ENCODE measurements at regions not wholly inside any gene's neighbourhood (a gene's known extent, or its start where the extent isn't known, plus 50 kb on each side); places are given as distances from the start of the nearest gene placed in this dataset.
"Not testable (repeated sequence)": the region's sequence is repeated elsewhere in the genome, so short reads cannot be mapped to it uniquely, and the experiment has no call there.

GRCh38 chr3:153551536-153552285, 389.7 kb downstream of the RAP2B start:
- DNase-seq (ENCODE audit: low spot score) = no peak

GRCh38 chr3:153552887-153553604, 391.0 kb downstream of the RAP2B start:
- no peak for DNase-seq (ENCODE audit: low spot score)

GRCh38 chr3:153553605-153553945, 391.5 kb downstream of the RAP2B start:
- DNase-seq (ENCODE audit: low spot score) = no peak

GRCh38 chr3:153555919-153556318, 393.9 kb downstream of the RAP2B start:
- DNase-seq (ENCODE audit: low spot score) = no peak

- DNase-seq (ENCODE audit: low spot score) = not testable (repeated sequence)
Measured at GRCh38 chr3:153559366-153559765, 397.3 kb downstream of the RAP2B start.

- DNase-seq (ENCODE audit: low spot score) = no peak
Measured at GRCh38 chr3:153567011-153567410, 405.0 kb downstream of the RAP2B start.

- DNase-seq (ENCODE audit: low spot score) = no peak
Measured at GRCh38 chr3:153567556-153567955, 405.5 kb downstream of the RAP2B start.

- not testable (repeated sequence) for DNase-seq (ENCODE audit: low spot score)
Measured at GRCh38 chr3:153570481-153570880, 408.5 kb downstream of the RAP2B start.

GRCh38 chr3:153572165-153572564, 410.1 kb downstream of the RAP2B start:
- no peak for DNase-seq (ENCODE audit: low spot score)

- no peak for DNase-seq (ENCODE audit: low spot score)
Measured at GRCh38 chr3:153572654-153573053, 410.6 kb downstream of the RAP2B start.

GRCh38 chr3:153573481-153573880, 411.5 kb downstream of the RAP2B start:
- DNase-seq (ENCODE audit: low spot score) = no peak

- DNase-seq (ENCODE audit: low spot score) = no peak
Measured at GRCh38 chr3:153574445-153574844, 412.4 kb downstream of the RAP2B start.

- DNase-seq (ENCODE audit: low spot score) = no peak
Measured at GRCh38 chr3:153577059-153577736, 415.2 kb downstream of the RAP2B start.

GRCh38 chr3:153578046-153578445, 416.0 kb downstream of the RAP2B start:
- DNase-seq (ENCODE audit: low spot score) = no peak

GRCh38 chr3:153590051-153590450, 428.0 kb downstream of the RAP2B start:
- DNase-seq (ENCODE audit: low spot score) = no peak

- no peak for DNase-seq (ENCODE audit: low spot score)
Measured at GRCh38 chr3:153591561-153592245, 429.7 kb downstream of the RAP2B start.

GRCh38 chr3:153595186-153595815, 433.3 kb downstream of the RAP2B start:
- DNase-seq (ENCODE audit: low spot score) = no peak

GRCh38 chr3:153596401-153596800, 434.4 kb downstream of the RAP2B start:
- DNase-seq (ENCODE audit: low spot score) = no peak

GRCh38 chr3:153599685-153600084, 437.7 kb downstream of the RAP2B start:
- DNase-seq (ENCODE audit: low spot score) = no peak

- DNase-seq (ENCODE audit: low spot score) = no peak
Measured at GRCh38 chr3:153600896-153601295, 438.9 kb downstream of the RAP2B start.

- DNase-seq (ENCODE audit: low spot score) = no peak
Measured at GRCh38 chr3:153601374-153601853, 439.4 kb downstream of the RAP2B start.

GRCh38 chr3:153602801-153603200, 440.8 kb downstream of the RAP2B start:
- DNase-seq (ENCODE audit: low spot score) = no peak
